ENCODE measurements at regions not wholly inside any gene's neighbourhood (a gene's known extent, or its start where the extent isn't known, plus 50 kb on each side); places are given as distances from the start of the nearest gene placed in this dataset.
"Not testable (repeated sequence)": the region's sequence is repeated elsewhere in the genome, so short reads cannot be mapped to it uniquely, and the experiment has no call there.

- in situ Hi-C loops (cut with HindIII; ENCODE audit: low pct_ligation_motif_present, low pct_unique_long_range_greater_than_20kb, low sequenced_read_pairs): no loop called here
- no peak for DNase-seq
Observed at GRCh38 chr16:31714903-31715504, 158.6 kb upstream of the ZNF267 start.

- no peak for DNase-seq
Observed at GRCh38 chr16:31715915-31716314, 157.7 kb upstream of the ZNF267 start.

GRCh38 chr16:31718998-31719397, 154.6 kb upstream of the ZNF267 start:
- in situ Hi-C loops (cut with HindIII; ENCODE audit: low pct_ligation_motif_present, low pct_unique_long_range_greater_than_20kb, low sequenced_read_pairs): no loop called here
- no peak for DNase-seq

More at GRCh38 chr16:31715915-31716314, 157.7 kb upstream of the ZNF267 start:
- in situ Hi-C loops (cut with HindIII; ENCODE audit: low pct_ligation_motif_present, low pct_unique_long_range_greater_than_20kb, low sequenced_read_pairs): no loop called here

DNA sequence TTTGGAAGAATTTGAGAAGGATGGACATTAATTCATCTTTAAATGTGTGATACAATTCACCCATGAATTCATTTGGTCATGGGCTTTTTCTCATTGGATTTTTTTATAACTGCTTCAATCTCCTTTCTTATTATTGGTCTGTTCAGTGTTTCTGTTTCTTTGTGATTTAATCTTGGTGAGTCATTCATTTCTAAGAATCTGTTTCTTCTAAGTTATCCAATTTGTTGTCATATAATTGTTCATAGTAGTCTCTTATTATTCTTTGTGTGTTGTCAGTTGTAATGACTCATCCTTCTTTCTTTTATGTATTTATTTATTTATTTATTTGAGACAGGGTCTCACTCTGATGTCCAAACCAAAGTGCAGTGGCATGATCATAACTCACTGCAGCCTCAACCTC, 146.1 kb upstream of the ZNF267 start:
- no peak for DNase-seq
- in situ Hi-C loops (cut with HindIII; ENCODE audit: low pct_ligation_motif_present, low pct_unique_long_range_greater_than_20kb, low sequenced_read_pairs): no loop called here

GRCh38 chr16:31734265-31734664, 139.3 kb upstream of the ZNF267 start:
- DNase-seq: no peak
- in situ Hi-C loops (cut with HindIII; ENCODE audit: low pct_ligation_motif_present, low pct_unique_long_range_greater_than_20kb, low sequenced_read_pairs): no loop called here

DNA sequence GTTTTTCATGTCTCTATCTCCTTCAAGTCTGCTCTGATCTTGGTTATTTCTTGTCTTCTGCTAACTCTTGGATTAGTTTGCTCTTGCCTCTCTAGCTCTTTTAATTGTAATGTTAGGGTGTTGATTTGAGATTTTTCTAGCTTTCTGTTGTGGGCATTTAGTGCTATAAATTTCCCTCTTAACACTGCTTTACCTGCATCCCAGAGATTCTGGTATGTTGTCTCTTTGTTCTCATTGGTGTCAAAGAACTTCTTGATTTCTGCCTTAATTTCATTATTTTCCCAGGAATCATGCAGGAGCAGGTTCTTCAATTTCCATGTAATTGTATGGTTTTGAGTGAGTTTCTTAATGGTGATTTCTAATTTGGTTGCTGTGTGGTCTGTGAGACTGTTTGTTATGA, 128.5 kb upstream of the ZNF267 start:
- DNase-seq; in situ Hi-C loops (cut with HindIII; ENCODE audit: low pct_ligation_motif_present, low pct_unique_long_range_greater_than_20kb, low sequenced_read_pairs): not testable (repeated sequence)

GRCh38 chr16:31745900-31746299, 127.7 kb upstream of the ZNF267 start:
- DNase-seq: no peak
- in situ Hi-C loops (cut with HindIII; ENCODE audit: low pct_ligation_motif_present, low pct_unique_long_range_greater_than_20kb, low sequenced_read_pairs): no loop called here

- in situ Hi-C loops (cut with HindIII; ENCODE audit: low pct_ligation_motif_present, low pct_unique_long_range_greater_than_20kb, low sequenced_read_pairs): no loop called here
- DNase-seq: no peak
Observed at GRCh38 chr16:31754998-31755615, 118.5 kb upstream of the ZNF267 start.

DNA sequence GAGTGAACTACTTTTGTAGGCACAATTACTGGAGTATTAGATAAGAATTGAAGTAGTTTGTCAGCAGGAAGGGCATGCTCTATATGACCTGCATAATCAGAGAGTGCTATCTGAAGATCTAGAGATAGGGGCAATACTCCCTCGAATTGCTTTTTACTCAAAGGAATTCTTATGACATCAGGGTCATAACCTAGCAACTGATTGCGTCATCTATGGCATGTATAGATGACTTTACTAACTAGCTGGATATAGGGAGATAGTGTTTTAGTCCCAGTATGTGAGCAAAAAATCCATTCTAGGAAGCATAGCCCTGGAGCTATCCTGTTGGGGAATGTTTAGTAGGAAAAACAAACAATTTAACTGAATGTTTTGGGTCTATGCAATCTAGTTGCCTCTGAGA, 109.5 kb upstream of the ZNF267 start:
- DNase-seq: no peak
- in situ Hi-C loops (cut with HindIII; ENCODE audit: low pct_ligation_motif_present, low pct_unique_long_range_greater_than_20kb, low sequenced_read_pairs): no loop called here

GRCh38 chr16:31767267-31767666, 106.3 kb upstream of the ZNF267 start:
- in situ Hi-C loops (cut with HindIII; ENCODE audit: low pct_ligation_motif_present, low pct_unique_long_range_greater_than_20kb, low sequenced_read_pairs): no loop called here
- DNase-seq: no peak

GRCh38 chr16:31780342-31780741, 93.3 kb upstream of the ZNF267 start:
- in situ Hi-C loops (cut with HindIII; ENCODE audit: low pct_ligation_motif_present, low pct_unique_long_range_greater_than_20kb, low sequenced_read_pairs): no loop called here
- DNase-seq: no peak

DNA sequence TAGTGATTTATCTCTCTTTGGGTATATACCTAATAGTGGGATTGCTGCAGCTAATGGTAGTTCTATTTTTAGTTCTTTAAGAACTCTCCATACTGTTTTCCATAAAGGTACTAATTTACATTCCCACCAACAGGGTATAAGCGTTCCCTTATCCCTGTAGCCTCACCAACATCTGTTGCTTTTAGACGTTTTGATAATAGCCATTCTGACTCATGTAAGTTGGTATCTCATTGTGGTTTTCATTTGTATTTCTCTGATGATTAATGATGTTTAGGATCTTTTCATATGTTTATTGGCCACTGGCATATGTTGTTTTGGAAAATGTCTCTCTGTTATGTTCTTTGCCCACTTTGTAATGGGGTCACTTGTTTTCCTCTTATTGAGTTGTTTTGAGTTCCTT, 88.5 kb upstream of the ZNF267 start:
- no peak for DNase-seq
- in situ Hi-C loops (cut with HindIII; ENCODE audit: low pct_ligation_motif_present, low pct_unique_long_range_greater_than_20kb, low sequenced_read_pairs): no loop called here

- no peak for DNase-seq
- in situ Hi-C loops (cut with HindIII; ENCODE audit: low pct_ligation_motif_present, low pct_unique_long_range_greater_than_20kb, low sequenced_read_pairs): no loop called here
Observed at GRCh38 chr16:31807086-31807485, 66.5 kb upstream of the ZNF267 start.

GRCh38 chr16:31810863-31811262, 62.7 kb upstream of the ZNF267 start:
- no peak for DNase-seq

DNA sequence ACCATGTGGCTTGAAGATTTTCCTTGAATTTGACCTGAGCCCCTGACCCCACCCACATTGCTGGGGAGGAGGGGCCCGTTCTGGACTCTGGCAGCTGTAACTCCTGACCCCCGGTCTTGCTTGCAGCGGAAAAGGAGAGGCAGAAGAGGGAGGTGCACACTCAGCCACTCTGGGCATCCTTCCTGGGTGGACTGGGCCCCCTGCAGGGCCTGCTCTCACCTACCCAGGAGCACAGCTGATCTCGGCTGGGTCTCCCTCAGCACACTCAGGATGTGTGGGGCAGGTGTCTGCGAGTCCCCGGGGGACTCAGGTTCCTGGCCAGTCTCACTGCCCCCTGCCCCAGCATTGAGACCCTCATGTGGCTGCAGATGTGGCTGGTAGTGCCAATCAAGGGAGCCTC, 57.5 kb upstream of the ZNF267 start:
- DNase-seq; in situ Hi-C loops (cut with HindIII; ENCODE audit: low pct_ligation_motif_present, low pct_unique_long_range_greater_than_20kb, low sequenced_read_pairs): not testable (repeated sequence)

More at GRCh38 chr16:31810863-31811262, 62.7 kb upstream of the ZNF267 start:
- in situ Hi-C loops (cut with HindIII; ENCODE audit: low pct_ligation_motif_present, low pct_unique_long_range_greater_than_20kb, low sequenced_read_pairs): no loop called here

DNA sequence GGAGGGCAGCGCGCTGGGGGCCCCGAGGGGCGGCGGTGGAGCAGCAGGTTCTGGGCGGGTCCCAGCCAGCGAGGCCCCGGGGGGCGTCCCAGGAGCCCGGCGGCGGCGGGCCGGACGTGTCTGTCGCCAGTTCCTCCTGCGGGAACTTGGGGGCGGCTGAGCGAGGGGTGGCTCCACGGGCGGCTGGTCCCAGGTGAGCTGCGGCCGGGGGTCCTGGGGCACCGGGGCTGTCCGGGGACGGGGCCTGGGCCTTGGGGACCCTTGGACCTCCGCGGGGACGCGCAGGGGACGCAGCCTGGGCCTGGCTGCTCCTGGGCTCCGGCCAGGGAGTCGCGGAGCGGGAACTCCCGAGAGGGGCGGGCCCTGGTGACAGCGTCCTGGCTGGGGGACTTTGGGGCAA, 54.2 kb upstream of the ZNF267 start:
- no peak for DNase-seq
- in situ Hi-C loops (cut with HindIII; ENCODE audit: low pct_ligation_motif_present, low pct_unique_long_range_greater_than_20kb, low sequenced_read_pairs): no loop called here

DNA sequence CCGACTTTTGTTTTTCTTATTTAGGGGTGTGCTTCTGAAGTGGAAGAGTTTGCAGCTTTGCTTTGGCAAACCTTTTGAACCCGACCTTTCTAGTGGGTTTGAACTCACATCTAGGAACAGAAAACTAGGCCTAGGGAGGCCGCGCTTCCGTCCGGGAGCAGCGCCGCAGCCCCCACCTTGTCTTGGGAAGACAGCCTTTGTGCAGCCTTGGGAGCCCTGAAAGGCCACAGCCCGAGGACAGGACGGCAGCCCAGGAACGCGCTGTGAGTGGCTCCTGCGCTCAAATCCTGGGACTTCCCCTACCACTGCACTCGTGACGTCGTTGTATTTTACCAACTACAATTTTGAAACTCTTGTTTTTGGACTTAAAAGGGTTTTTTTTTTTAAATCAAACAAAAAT, 53.7 kb upstream of the ZNF267 start:
- in situ Hi-C loops (cut with HindIII; ENCODE audit: low pct_ligation_motif_present, low pct_unique_long_range_greater_than_20kb, low sequenced_read_pairs): no loop called here
- no peak for DNase-seq

Measured in ACHN (cell line).